ACC112 (cell line): ENCODE measurements at regions not wholly inside any gene's neighbourhood (a gene's known extent, or its start where the extent isn't known, plus 50 kb on each side); places are given as distances from the start of the nearest gene placed in this dataset.

Source experiments
- H2AFZ ChIP-seq: fragments of 200-600 bp; sonication (generic); one replicate; pipeline ENCODE4 v1.6.0; 2017; ENCODE audit warnings: antibody characterized with exemption, low read length; ENCODE audit not compliant: unreplicated experiment
- H3K27ac ChIP-seq: fragments of 200-600 bp; sonication (generic); 2 replicates; pipeline ENCODE4 v1.5.1; 2014; ENCODE audit warnings: low read depth, mild to moderate bottlenecking, antibody characterized with exemption, low read length, moderate library complexity
- H3K27me3 ChIP-seq: fragments of 200-600 bp; sonication (generic); 2 replicates; pipeline ENCODE4 v1.6.1; 2014; ENCODE audit warnings: mild to moderate bottlenecking, antibody characterized with exemption, low read length, moderate library complexity, mixed read lengths; ENCODE audit not compliant: insufficient read depth
- H3K36me3 ChIP-seq: fragments of 200-600 bp; sonication (generic); 2 replicates; pipeline ENCODE4 v1.6.1; 2016; ENCODE audit warnings: mild to moderate bottlenecking, antibody characterized with exemption, low read length, moderate library complexity, mixed read lengths; ENCODE audit not compliant: insufficient read depth
- H3K4me1 ChIP-seq: fragments of 200-600 bp; sonication (generic); one replicate; pipeline ENCODE4 v1.6.1; 2016; ENCODE audit warnings: low read length, mixed read lengths; ENCODE audit not compliant: insufficient read depth, unreplicated experiment, control insufficient read depth
- H3K4me3 ChIP-seq: fragments of 200-600 bp; sonication (generic); 2 replicates; pipeline ENCODE4 v1.5.1; 2014; ENCODE audit warnings: mild to moderate bottlenecking, low read depth, low read length
- H3K79me2 ChIP-seq: fragments of 200-600 bp; sonication (generic); one replicate; pipeline ENCODE4 v1.6.0; 2016; ENCODE audit warnings: low read length; ENCODE audit not compliant: control insufficient read depth, unreplicated experiment, insufficient read depth

- H2AFZ ChIP-seq: no peak overlapping the region
- H3K27me3 ChIP-seq: no peaks in the 10 kb centered on the region
- H3K36me3 ChIP-seq: no peaks in the 10 kb centered on the region
- H3K4me1 ChIP-seq: no peaks in the 10 kb centered on the region
- no peak overlapping the region for H3K27ac ChIP-seq
- no peak overlapping the region for H3K4me3 ChIP-seq
- no peaks in the 10 kb centered on the region for H3K79me2 ChIP-seq
Observed at GRCh38 chr19:30609656-30610270, 237.6 kb downstream of the ZNF536 start.

DNA sequence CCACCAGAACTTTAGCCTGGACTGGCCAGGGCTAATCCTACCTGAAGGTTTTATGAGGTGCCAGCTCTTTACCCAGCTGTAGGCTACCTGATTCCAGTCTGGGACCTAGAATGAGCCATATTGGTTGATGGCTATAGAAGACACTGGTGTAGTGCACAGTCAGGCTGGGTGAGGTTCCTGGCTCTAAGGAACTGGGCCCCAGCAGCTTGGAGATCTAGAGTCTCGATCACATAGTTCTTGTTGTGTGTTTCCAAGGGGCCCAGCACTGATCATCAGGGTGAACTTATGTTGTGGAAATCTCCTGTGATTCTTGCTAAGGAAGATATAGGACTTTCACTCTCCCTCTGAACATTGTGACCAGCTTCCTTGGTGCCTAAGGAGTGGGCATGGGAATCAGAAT lies 236.3 kb downstream of the ZNF536 start:
- Histone ChIP-seq H3K27me3 (no peaks in the 10 kb centered on the region), H3K4me3 (no peak overlapping the region), H3K79me2 (no peaks in the 10 kb centered on the region)

More for the DNA sequence above, 236.3 kb downstream of the ZNF536 start:
- H3K4me1 ChIP-seq: no peaks in the 10 kb centered on the region
- H3K27ac ChIP-seq: no peak overlapping the region
- H2AFZ ChIP-seq: no peak overlapping the region
- H3K36me3 ChIP-seq: no peaks in the 10 kb centered on the region
